ENCODE measurements at regions not wholly inside any gene's neighbourhood (a gene's known extent, or its start where the extent isn't known, plus 50 kb on each side); places are given as distances from the start of the nearest gene placed in this dataset.

DNA sequence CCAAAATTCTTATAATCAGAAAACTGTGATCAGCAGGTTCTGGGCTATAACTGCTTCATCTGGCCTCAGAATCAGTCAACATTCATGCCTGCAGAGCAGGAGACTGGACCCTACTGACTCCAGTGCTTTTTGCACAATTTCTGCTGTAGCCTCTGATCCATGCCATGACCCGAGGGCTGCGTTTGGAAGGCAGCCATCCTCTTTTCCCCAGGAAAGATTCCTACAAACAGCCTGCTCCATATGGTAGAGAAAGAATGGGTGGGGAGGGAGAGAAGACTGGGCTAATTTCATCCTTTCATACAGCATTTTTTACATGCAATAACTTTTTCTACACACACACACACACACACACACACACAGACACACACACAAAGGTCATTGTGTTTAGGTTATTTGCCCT is 133.0 kb upstream of the MMADHC start:
- TF ChIP-seq ZNF70 (CRISPR knock-in tag; IDR thresholded peaks at IDR 0.05) (no peak), GLIS3 (CRISPR knock-in tag; IDR thresholded peaks at IDR 0.05) (no peak), ZNF8 (CRISPR knock-in tag; IDR thresholded peaks at IDR 0.05) (no peak), OSR1 (CRISPR knock-in tag; IDR thresholded peaks at IDR 0.05) (no peak), ZFP30 (CRISPR knock-in tag; IDR thresholded peaks at IDR 0.05) (no peak), RARB (CRISPR knock-in tag; IDR thresholded peaks at IDR 0.05) (no peak), PPARA (CRISPR knock-in tag; IDR thresholded peaks at IDR 0.05; ENCODE audit: borderline replicate concordance) (no peak), ZNF565 (CRISPR knock-in tag; conservative IDR thresholded peaks at IDR 0.05; ENCODE audit: low read depth) (no peak), ISL1 (CRISPR knock-in tag; IDR thresholded peaks at IDR 0.05) (no peak), ARNTL (CRISPR knock-in tag; IDR thresholded peaks at IDR 0.05; ENCODE audit: borderline replicate concordance, low read depth) (no peak), BACH2 (CRISPR knock-in tag; IDR thresholded peaks at IDR 0.05; ENCODE audit: borderline replicate concordance) (no peak), ZC3H10 (CRISPR knock-in tag; IDR thresholded peaks at IDR 0.05) (no peak), ZFP3 (CRISPR knock-in tag; IDR thresholded peaks at IDR 0.05) (no peak), ESRRG (CRISPR knock-in tag; IDR thresholded peaks at IDR 0.05) (no peak)
- TF ChIP-seq, protein P1, sequence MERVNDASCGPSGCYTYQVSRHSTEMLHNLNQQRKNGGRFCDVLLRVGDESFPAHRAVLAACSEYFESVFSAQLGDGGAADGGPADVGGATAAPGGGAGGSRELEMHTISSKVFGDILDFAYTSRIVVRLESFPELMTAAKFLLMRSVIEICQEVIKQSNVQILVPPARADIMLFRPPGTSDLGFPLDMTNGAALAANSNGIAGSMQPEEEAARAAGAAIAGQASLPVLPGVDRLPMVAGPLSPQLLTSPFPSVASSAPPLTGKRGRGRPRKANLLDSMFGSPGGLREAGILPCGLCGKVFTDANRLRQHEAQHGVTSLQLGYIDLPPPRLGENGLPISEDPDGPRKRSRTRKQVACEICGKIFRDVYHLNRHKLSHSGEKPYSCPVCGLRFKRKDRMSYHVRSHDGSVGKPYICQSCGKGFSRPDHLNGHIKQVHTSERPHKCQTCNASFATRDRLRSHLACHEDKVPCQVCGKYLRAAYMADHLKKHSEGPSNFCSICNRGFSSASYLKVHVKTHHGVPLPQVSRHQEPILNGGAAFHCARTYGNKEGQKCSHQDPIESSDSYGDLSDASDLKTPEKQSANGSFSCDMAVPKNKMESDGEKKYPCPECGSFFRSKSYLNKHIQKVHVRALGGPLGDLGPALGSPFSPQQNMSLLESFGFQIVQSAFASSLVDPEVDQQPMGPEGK (CRISPR knock-in tag; IDR thresholded peaks at IDR 0.05; ENCODE audit: borderline replicate concordance) = no peak
- TF ChIP-seq, protein P2, sequence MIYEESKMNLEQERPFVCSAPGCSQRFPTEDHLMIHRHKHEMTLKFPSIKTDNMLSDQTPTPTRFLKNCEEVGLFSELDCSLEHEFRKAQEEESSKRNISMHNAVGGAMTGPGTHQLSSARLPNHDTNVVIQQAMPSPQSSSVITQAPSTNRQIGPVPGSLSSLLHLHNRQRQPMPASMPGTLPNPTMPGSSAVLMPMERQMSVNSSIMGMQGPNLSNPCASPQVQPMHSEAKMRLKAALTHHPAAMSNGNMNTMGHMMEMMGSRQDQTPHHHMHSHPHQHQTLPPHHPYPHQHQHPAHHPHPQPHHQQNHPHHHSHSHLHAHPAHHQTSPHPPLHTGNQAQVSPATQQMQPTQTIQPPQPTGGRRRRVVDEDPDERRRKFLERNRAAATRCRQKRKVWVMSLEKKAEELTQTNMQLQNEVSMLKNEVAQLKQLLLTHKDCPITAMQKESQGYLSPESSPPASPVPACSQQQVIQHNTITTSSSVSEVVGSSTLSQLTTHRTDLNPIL (CRISPR knock-in tag; IDR thresholded peaks at IDR 0.05; ENCODE audit: low read depth) = no peak
- ATAC-seq = no peak

DNA sequence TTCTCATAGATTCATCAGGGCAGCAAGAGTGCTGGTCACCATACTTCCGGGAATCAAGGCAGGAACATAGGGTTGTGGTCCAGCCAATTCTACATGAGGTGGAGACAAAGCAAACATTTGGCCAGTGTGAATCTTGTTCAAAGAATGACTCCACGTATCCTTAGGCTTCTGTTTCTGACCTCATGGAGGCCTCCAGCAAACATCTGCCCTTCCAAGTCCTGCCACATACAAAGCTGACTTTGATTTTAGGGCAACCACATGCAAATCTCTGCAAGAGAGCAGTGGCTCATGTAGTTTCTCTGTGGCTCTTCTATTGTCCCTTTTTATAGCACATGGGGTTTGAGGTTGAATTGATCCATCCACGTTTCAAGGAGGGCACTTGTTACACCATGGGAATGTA is 132.1 kb upstream of the MMADHC start:
- ATAC-seq = no peak
- no peak for TF ChIP-seq ZNF8 (CRISPR knock-in tag; IDR thresholded peaks at IDR 0.05)
- TF ChIP-seq, protein P3, sequence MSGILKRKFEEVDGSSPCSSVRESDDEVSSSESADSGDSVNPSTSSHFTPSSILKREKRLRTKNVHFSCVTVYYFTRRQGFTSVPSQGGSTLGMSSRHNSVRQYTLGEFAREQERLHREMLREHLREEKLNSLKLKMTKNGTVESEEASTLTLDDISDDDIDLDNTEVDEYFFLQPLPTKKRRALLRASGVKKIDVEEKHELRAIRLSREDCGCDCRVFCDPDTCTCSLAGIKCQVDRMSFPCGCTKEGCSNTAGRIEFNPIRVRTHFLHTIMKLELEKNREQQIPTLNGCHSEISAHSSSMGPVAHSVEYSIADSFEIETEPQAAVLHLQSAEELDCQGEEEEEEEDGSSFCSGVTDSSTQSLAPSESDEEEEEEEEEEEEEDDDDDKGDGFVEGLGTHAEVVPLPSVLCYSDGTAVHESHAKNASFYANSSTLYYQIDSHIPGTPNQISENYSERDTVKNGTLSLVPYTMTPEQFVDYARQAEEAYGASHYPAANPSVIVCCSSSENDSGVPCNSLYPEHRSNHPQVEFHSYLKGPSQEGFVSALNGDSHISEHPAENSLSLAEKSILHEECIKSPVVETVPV (CRISPR knock-in tag; IDR thresholded peaks at IDR 0.05) = no peak
- no peak for TF ChIP-seq ZFP30 (CRISPR knock-in tag; IDR thresholded peaks at IDR 0.05)
- TF ChIP-seq ESRRG (CRISPR knock-in tag; IDR thresholded peaks at IDR 0.05) = no peak
- TF ChIP-seq ZFP3 (CRISPR knock-in tag; IDR thresholded peaks at IDR 0.05) = no peak
- TF ChIP-seq, protein P2 (CRISPR knock-in tag; IDR thresholded peaks at IDR 0.05; ENCODE audit: low read depth) = no peak
- no peak for TF ChIP-seq PPARA (CRISPR knock-in tag; IDR thresholded peaks at IDR 0.05; ENCODE audit: borderline replicate concordance)
- TF ChIP-seq ZNF70 (CRISPR knock-in tag; IDR thresholded peaks at IDR 0.05) = no peak
- TF ChIP-seq, protein P1 (CRISPR knock-in tag; IDR thresholded peaks at IDR 0.05; ENCODE audit: borderline replicate concordance) = no peak
- TF ChIP-seq ZC3H10 (CRISPR knock-in tag; IDR thresholded peaks at IDR 0.05) = no peak
- no peak for TF ChIP-seq OSR1 (CRISPR knock-in tag; IDR thresholded peaks at IDR 0.05)
- no peak for TF ChIP-seq CSDC2 (CRISPR knock-in tag; IDR thresholded peaks at IDR 0.05)
- no peak for TF ChIP-seq SNAI2 (CRISPR knock-in tag; IDR thresholded peaks at IDR 0.05)

DNA sequence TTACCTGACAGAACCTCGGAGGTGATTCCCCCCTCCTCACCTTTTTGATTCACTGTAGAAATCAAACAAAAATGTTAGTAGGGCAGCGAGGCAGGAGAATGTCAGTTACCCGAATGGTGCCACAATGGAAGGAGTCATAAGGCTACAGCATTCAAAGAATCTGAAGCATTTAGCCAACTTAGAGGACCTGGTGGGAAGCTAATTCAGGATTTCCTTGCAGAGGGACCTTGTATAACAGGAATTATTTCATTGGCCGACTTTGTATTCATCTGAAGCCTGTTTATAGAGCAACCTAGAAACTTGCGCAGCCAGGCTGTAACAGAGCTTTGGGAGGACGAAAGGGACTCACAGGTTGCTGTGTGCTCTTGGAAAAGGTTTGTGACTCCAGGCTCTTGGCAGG is 129.1 kb upstream of the MMADHC start:
- TF ChIP-seq ZC3H10 (CRISPR knock-in tag; IDR thresholded peaks at IDR 0.05) = no peak
- ATAC-seq = no peak

DNA sequence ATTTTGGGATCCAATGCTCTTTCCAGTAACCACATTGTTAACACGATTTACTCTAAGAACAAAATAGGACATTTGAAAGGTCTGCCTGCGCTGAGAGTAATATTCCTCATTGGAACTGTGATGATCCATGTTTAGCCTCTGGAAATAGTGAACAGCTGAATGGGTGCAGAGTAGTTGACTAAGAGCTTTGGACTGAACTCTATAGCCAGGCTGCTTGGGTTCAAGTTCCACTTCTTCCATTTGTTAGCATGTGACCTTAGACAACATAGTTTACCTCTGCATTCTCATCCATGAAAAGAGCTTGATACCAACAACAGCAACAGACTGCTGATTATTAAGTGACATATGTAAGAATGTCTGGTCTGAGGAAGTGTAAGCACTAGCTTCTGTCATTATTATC is 128.3 kb upstream of the MMADHC start:
- ATAC-seq = no peak
- TF ChIP-seq SNAI2 (CRISPR knock-in tag; IDR thresholded peaks at IDR 0.05) (no peak), OSR1 (CRISPR knock-in tag; IDR thresholded peaks at IDR 0.05) (no peak), ESRRG (CRISPR knock-in tag; IDR thresholded peaks at IDR 0.05) (no peak), ISL1 (CRISPR knock-in tag; IDR thresholded peaks at IDR 0.05) (no peak), TOX (CRISPR knock-in tag; IDR thresholded peaks at IDR 0.05; ENCODE audit: borderline replicate concordance) (no peak), ZNF70 (CRISPR knock-in tag; IDR thresholded peaks at IDR 0.05) (no peak), ZC3H10 (CRISPR knock-in tag; IDR thresholded peaks at IDR 0.05) (no peak)
- TF ChIP-seq, protein P4, sequence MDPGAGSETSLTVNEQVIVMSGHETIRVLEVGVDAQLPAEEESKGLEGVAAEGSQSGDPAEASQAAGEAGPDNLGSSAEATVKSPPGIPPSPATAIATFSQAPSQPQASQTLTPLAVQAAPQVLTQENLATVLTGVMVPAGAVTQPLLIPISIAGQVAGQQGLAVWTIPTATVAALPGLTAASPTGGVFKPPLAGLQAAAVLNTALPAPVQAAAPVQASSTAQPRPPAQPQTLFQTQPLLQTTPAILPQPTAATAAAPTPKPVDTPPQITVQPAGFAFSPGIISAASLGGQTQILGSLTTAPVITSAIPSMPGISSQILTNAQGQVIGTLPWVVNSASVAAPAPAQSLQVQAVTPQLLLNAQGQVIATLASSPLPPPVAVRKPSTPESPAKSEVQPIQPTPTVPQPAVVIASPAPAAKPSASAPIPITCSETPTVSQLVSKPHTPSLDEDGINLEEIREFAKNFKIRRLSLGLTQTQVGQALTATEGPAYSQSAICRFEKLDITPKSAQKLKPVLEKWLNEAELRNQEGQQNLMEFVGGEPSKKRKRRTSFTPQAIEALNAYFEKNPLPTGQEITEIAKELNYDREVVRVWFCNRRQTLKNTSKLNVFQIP (CRISPR knock-in tag; IDR thresholded peaks at IDR 0.05; ENCODE audit: borderline replicate concordance, low read depth) = no peak

Measured in SK-N-SH treated with all-trans-retinoic acid at 6 μM for 48 hours (cell line).